Hepatocyte (in vitro differentiated cells): ENCODE measurements at regions not wholly inside any gene's neighbourhood (a gene's known extent, or its start where the extent isn't known, plus 50 kb on each side); places are given as distances from the start of the nearest gene placed in this dataset.

Source experiments
- EZH2 ChIP-seq: fragments of 200-600 bp; sonication (generic); IDR thresholded peaks from 2 replicates; pipeline ENCODE4 v1.6.1; 2016; ENCODE audit warnings: antibody characterized with exemption, mild to moderate bottlenecking, borderline replicate concordance
- TF ChIP-seq, protein P1 (sequence below): fragments of 200-600 bp; sonication (generic); IDR thresholded peaks from 2 replicates; pipeline ENCODE4 v1.5.1; 2016; ENCODE audit warnings: antibody characterized with exemption, mild to moderate bottlenecking; ENCODE audit not compliant: poor library complexity

GRCh38 chr14:106737021-106737420 lies 1210.6 kb downstream of the TMEM121 start:
- TF ChIP-seq, protein P1, sequence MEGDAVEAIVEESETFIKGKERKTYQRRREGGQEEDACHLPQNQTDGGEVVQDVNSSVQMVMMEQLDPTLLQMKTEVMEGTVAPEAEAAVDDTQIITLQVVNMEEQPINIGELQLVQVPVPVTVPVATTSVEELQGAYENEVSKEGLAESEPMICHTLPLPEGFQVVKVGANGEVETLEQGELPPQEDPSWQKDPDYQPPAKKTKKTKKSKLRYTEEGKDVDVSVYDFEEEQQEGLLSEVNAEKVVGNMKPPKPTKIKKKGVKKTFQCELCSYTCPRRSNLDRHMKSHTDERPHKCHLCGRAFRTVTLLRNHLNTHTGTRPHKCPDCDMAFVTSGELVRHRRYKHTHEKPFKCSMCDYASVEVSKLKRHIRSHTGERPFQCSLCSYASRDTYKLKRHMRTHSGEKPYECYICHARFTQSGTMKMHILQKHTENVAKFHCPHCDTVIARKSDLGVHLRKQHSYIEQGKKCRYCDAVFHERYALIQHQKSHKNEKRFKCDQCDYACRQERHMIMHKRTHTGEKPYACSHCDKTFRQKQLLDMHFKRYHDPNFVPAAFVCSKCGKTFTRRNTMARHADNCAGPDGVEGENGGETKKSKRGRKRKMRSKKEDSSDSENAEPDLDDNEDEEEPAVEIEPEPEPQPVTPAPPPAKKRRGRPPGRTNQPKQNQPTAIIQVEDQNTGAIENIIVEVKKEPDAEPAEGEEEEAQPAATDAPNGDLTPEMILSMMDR: no peak
- no peak for TF ChIP-seq EZH2
